ENCODE measurements at regions not wholly inside any gene's neighbourhood (a gene's known extent, or its start where the extent isn't known, plus 50 kb on each side); places are given as distances from the start of the nearest gene placed in this dataset.

GRCh38 chr4:180380733-180381132, 1862.5 kb upstream of the TENM3 start:
- DNase-seq (ENCODE audit: low read depth in 2 of 2), result no peak

DNA sequence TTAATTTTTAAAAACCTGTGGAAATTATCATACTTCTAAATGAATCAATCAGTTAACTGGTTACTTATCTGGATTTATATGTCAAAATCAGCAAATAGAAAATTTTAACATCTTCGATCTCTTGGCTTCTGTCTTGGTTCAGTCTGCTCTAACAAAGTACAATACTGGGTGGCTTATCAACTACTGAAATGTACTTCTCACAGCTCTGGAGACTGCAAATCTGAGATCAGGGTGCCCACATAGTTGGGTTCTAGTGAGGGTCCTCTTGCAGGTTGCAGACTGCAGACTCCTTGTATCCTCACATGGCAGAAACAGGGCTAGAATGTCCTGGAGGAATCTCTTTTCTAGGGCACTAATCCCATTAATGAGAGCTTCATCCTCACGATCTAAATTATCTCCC, 1851.6 kb upstream of the TENM3 start:
- no peak for DNase-seq (ENCODE audit: low read depth in 2 of 2)

- no peak for DNase-seq (ENCODE audit: low read depth in 2 of 2)
Measured at GRCh38 chr4:180394312-180394711, 1848.9 kb upstream of the TENM3 start.

- no peak for DNase-seq (ENCODE audit: low read depth in 2 of 2)
Measured at GRCh38 chr4:180394730-180395129, 1848.5 kb upstream of the TENM3 start.

DNA sequence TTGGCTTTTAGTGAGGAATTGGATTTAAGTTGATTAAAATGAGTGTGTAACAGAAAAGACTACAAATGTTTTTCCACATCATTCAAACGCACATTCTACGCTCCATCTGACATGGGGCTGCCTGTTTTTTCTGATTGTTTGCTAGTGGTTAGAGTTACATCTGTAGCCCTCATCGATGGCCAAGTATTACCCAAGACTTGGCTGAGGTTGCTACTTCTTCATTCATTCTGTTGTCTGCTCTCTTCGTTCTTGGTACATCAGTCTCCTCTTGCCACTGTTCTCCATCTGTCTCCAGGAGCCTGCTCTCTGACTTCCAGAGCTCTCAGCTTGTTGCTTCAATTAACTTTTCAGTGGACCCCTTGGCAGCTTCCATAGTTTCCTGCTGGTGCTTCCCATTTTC, 1844.6 kb upstream of the TENM3 start:
- DNase-seq (ENCODE audit: low read depth in 2 of 2), result no peak

DNA sequence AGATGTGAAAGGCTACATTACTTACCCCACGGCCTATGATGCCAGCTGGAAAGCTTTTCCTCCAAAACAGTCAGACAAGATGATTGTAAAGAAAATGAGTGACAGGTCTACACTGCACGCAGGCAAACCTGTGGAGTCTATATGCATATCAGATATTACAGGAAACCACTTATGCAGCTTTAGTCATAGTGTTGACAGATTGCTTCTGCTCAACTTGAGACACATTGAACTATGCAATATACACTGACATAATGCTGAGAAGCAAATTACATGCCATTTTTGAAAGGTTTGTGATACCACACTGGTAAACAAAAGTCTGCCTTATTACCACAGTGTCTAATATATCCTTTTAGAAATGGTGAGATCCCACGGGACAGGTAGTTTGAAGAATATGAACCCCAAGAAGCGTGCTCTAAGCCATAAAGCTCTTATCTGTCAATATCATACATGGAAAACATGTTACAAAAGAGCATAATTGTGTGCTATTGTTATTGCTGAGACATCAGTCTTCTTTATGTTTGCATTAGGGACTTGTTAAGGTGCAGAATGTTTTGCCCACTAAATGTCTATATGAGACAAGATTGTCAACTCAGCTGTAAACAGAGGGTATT, 1835.8 kb upstream of the TENM3 start:
- DNase-seq (ENCODE audit: low read depth in 2 of 2), result no peak

DNA sequence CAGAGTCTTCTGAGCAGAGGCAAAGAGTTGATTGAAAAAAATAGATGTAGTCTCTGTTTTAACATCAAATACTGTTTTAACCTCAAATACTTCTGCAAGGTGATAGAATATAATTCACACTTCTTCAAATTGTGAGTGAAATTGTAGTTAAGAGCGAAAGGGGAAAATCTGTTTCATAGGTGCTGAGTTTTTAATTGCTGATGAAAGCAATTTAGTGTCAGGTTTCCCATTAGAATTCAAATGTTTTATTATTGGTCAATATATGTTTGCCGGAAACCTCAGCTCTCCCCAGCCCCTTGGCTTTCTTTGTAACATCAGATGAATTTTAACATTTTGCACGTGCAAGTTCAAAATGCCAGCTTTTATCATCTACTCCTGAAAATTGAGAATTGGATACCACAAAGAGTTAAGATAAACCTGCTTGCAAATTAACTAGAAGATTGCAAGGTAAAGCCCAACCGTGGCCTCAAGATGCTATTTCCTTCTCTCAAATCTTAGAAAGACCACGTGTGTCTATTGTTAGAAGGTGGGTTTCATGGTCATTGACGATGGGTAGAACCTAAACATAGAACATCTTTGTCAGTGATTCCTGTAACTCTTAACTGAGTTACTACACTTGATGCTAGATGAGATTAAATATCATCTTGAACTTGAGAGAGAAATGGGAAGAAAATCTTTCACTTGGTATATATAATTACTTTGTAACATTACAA, 1824.2 kb upstream of the TENM3 start:
- DNase-seq (ENCODE audit: low read depth in 2 of 2), result no peak

DNA sequence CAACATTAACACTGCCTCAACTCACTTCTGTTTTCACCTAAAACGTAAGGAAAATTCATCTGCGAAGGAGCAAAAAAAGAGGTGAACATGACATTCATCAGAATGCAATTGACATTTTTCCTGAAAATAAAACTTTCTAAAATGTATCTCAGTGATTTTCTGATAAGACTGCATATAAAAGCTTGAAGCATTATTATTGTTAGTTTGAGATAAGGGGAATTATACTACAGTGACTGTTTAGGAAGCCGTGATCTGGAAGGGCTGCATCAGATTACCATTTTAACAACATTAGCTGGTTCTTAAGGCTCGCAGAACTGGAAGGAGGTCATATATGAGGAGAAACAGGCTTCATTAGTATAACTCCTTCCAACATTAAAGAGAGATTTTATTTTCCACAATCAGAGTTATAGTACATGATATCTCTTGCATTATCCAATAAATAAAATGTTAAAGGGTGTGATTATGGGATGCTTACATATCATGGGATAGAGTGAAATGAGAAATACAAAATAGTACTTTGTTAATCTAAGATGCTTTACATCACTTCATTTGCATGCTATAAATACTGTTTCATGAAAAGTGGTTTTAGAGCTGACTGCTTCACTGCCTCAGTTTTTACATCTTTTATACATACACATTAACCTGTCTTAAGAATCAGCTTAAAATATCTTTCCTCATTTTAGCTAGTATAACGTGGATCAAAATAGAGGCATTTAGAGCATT, 1820.1 kb upstream of the TENM3 start:
- no peak for DNase-seq (ENCODE audit: low read depth in 2 of 2)

- DNase-seq (ENCODE audit: low read depth in 2 of 2), result no peak
Measured at GRCh38 chr4:180423712-180424057, 1819.5 kb upstream of the TENM3 start.

DNA sequence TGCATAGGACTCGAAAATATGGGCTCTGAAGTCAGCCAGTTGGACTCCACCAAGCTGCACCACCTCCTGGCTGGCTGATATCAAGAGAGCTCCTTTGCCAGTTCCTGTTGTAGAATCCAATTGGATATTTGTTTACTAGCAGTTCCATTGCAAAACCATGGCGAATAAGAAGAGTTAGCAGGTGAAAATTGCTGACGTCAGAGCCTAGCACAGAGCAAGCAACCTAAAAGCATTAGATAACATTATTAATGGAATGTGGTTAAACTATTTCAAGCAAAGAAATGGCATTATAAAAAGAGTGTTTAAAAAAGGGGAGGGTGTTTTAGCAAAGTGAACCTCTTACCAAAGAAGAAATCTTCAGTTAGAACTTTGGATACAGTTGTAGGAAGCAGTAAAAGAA, 1816.3 kb upstream of the TENM3 start:
- DNase-seq (ENCODE audit: low read depth in 2 of 2), result no peak

GRCh38 chr4:180430283-180430682, 1812.9 kb upstream of the TENM3 start:
- no peak for DNase-seq (ENCODE audit: low read depth in 2 of 2)

DNA sequence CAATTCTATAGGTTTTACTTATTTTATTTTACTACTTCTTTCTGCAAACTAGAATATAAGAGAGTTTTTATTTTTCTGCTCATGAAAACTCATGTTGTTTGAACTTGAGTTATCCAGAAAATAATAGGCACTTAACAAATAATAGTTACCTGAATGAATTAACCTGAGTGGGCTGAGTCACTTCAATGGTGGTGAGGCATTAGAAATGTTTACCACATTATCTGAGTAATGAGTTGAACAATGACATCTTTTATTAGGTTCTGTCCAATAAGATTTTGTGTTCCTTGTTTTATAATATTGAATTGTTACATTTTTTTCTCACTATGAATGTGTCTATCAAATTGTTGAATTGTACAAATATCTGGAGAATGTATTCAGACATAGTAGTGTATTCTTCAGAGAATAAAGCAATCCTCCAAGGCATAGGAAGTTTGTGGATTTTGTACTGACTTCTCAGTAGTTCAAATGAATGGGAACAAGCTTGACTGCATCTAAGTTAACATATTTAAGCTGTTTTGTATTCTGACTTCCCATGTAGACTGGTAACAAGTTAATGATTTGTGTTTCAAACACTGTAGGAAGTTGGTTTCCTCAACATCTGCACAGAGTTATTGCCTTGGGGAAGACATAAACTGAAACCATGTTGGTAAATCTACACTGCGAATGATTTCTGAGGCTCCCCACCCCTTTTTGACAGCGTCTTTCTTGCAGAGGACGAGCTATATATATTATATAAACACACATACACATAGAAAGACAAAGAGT, 1808.9 kb upstream of the TENM3 start:
- DNase-seq (ENCODE audit: low read depth in 2 of 2), result no peak

DNA sequence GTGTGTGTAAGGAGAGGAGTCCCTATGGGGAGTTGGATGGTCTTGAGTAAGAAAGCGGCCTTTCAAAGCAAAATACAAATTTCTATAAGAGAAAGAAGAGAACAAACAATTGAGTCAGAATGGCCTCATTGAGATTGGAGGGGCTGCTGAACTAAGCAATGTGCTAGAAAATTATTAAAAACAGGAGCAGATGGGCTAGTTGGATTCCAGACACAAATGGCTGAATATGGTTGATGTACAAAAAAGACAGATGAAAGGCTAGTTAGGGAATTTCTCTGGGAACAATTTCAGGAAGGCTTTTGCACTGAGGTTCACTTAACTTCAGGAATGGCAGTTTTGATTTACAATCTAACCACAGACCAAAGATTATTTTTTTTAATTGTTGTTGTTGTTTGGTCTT, 1806.8 kb upstream of the TENM3 start:
- DNase-seq (ENCODE audit: low read depth in 2 of 2), result no peak

GRCh38 chr4:180437601-180438000, 1805.6 kb upstream of the TENM3 start:
- no peak for DNase-seq (ENCODE audit: low read depth in 2 of 2)

GRCh38 chr4:180448306-180448705, 1794.9 kb upstream of the TENM3 start:
- no peak for DNase-seq (ENCODE audit: low read depth in 2 of 2)

- no peak for DNase-seq (ENCODE audit: low read depth in 2 of 2)
Measured at GRCh38 chr4:180449395-180449956, 1793.7 kb upstream of the TENM3 start.

- DNase-seq (ENCODE audit: low read depth in 2 of 2), result no peak
Measured at GRCh38 chr4:180455226-180455625, 1788.0 kb upstream of the TENM3 start.

DNA sequence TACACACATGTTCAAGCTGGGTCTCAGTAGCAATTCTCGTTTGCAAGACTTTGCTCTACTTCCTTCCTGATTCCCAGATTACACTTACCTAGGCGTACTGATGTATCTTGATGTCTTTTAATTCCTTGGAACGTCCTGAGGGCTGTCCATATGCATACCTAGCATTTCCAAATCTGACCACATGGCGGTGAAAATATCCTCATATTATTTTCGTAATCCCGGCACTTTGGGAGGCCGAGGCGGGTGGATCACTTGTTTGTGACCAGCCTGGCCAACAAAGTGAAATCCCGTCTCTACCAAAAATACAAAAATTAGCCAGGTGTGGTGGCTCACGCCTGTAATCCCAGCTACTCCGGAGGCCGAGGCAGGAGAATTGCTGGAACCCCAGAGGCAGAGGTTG, 1786.3 kb upstream of the TENM3 start:
- DNase-seq (ENCODE audit: low read depth in 2 of 2), result no peak

GRCh38 chr4:180462116-180462515, 1781.1 kb upstream of the TENM3 start:
- DNase-seq (ENCODE audit: low read depth in 2 of 2), result no peak

DNA sequence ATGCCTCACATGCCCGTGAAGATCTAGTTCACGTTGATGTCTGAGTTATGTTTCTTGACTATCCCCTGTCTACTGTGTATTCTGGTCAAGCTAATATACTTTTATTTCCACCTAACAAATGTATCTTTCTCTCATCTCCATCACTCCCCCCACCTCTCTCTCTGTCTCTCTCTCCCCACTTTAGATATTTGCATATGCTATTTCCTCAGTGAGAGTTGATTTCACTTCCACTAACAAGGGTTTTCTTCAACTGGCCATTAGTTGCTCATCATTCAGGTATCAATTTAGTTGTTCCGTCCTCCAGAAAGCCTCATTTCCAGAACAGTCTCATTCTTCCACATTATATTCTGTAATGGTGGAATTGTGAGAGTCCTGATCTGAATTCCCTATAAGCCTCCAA, 1777.8 kb upstream of the TENM3 start:
- no peak for DNase-seq (ENCODE audit: low read depth in 2 of 2)

- no peak for DNase-seq (ENCODE audit: low read depth in 2 of 2)
Measured at GRCh38 chr4:180483036-180483435, 1760.2 kb upstream of the TENM3 start.

GRCh38 chr4:180485407-180485806, 1757.8 kb upstream of the TENM3 start:
- DNase-seq (ENCODE audit: low read depth in 2 of 2), result no peak
